22Rv1 (cell line): ENCODE measurements at regions not wholly inside any gene's neighbourhood (a gene's known extent, or its start where the extent isn't known, plus 50 kb on each side); places are given as distances from the start of the nearest gene placed in this dataset.

Experiments used
- H3K27ac ChIP-seq: fragments of 450-650 bp; 2 replicates; pipeline ENCODE4 v1.5.1; 2017
- CTCF ChIP-seq: fragments of 450-650 bp; IDR thresholded peaks from 2 replicates; pipeline ENCODE4 v1.5.1; 2017; ENCODE audit warnings: mild to moderate bottlenecking
- ZFX ChIP-seq: fragments of 450-650 bp; IDR thresholded peaks from 2 replicates; pipeline ENCODE4 v1.6.1; 2017; ENCODE audit warnings: antibody characterized with exemption, borderline replicate concordance

GRCh38 chr2:188078534-188078933, 213.1 kb upstream of the GULP1 start:
- TF ChIP-seq ZFX (no peak), CTCF (no peak)

GRCh38 chr2:188079196-188079595, 212.5 kb upstream of the GULP1 start:
- no peak for TF ChIP-seq CTCF
- TF ChIP-seq ZFX, result no peak
- no peak overlapping the region for H3K27ac ChIP-seq

More at GRCh38 chr2:188078534-188078933, 213.1 kb upstream of the GULP1 start:
- no peak overlapping the region for H3K27ac ChIP-seq

- TF ChIP-seq ZFX, result no peak
- no peak for TF ChIP-seq CTCF
- H3K27ac ChIP-seq, result no peak overlapping the region
Measured at GRCh38 chr2:188085421-188085820, 206.3 kb upstream of the GULP1 start.

- H3K27ac ChIP-seq, result no peak overlapping the region
- TF ChIP-seq ZFX (no peak), CTCF (no peak)
Measured at GRCh38 chr2:188089901-188090300, 201.8 kb upstream of the GULP1 start.

- no peak for TF ChIP-seq ZFX
Measured at GRCh38 chr2:188091220-188091619, 200.5 kb upstream of the GULP1 start.

GRCh38 chr2:188092734-188093133, 198.9 kb upstream of the GULP1 start:
- H3K27ac ChIP-seq, result no peak overlapping the region
- no peak for TF ChIP-seq ZFX
- no peak for TF ChIP-seq CTCF

More at GRCh38 chr2:188091220-188091619, 200.5 kb upstream of the GULP1 start:
- H3K27ac ChIP-seq, result no peak overlapping the region

GRCh38 chr2:188096910-188097309, 194.8 kb upstream of the GULP1 start:
- TF ChIP-seq ZFX (no peak), CTCF (no peak)
- no peak overlapping the region for H3K27ac ChIP-seq

GRCh38 chr2:188102881-188103280, 188.8 kb upstream of the GULP1 start:
- TF ChIP-seq ZFX (no peak), CTCF (no peak)
- no peak overlapping the region for H3K27ac ChIP-seq
